H1 (cell line): ENCODE measurements at regions not wholly inside any gene's neighbourhood (a gene's known extent, or its start where the extent isn't known, plus 50 kb on each side); places are given as distances from the start of the nearest gene placed in this dataset.

Experiments used
- CTCF ChIA-PET: fragments of 300-600 bp; sonication (Branson Sonifier 250); formaldehyde crosslinking; loops from one replicate; lab custom pipeline; 2021; ENCODE audit not compliant: partially characterized antibody; lab: Charles Lee
- POLR2A ChIA-PET: fragments of 300-600 bp; sonication (Branson Sonifier 250); formaldehyde crosslinking; loops from one replicate; lab custom pipeline; 2021; ENCODE audit warnings: inconsistent platforms; ENCODE audit not compliant: partially characterized antibody; lab: Charles Lee
- DNase-seq, 2 experiments: peaks; one replicate each; pipeline versions ENCODE4 v3.0.0 to v3.0.0-alpha.2; 2010 to 2022; ENCODE audit warnings: low spot score in 2 of 2, low read depth in 1 of 2, mixed read lengths in 1 of 2
- FAIRE-seq: peaks from 2 replicates; lab custom pipeline; 2011; peaks lifted over from hg19 to GRCh38; lab: Jason Lieb, UNC
- H2AFZ ChIP-seq: 2 replicates; pipeline ENCODE4 v1.8.1; 2012; ENCODE audit warnings: low read length, inconsistent platforms
- H2AK5ac ChIP-seq: 2 replicates; pipeline ENCODE4 v1.6.1; 2013; ENCODE audit warnings: low read depth, low read length
- H2BK120ac ChIP-seq: replicated peaks from 2 replicates; pipeline ENCODE3; 2013; ENCODE audit warnings: low read depth, low read length, inconsistent platforms
- H2BK12ac ChIP-seq: 2 replicates; pipeline ENCODE4 v1.6.1; 2013; ENCODE audit warnings: low read depth, low read length
- H2BK15ac ChIP-seq: 2 replicates; pipeline ENCODE4 v1.6.1; 2013; ENCODE audit warnings: low read length
- H2BK20ac ChIP-seq: 2 replicates; pipeline ENCODE4 v1.6.1; 2013; ENCODE audit warnings: low read length
- H2BK5ac ChIP-seq: 2 replicates; pipeline ENCODE4 v1.6.1; 2013; ENCODE audit warnings: low read depth, low read length
- H3K14ac ChIP-seq: 2 replicates; pipeline ENCODE4 v1.6.1; 2013; ENCODE audit warnings: inconsistent platforms; ENCODE audit not compliant: insufficient read length
- H3K18ac ChIP-seq: 2 replicates; pipeline ENCODE4 v1.6.1; 2013; ENCODE audit warnings: low read length; ENCODE audit errors: extremely low read depth
- H3K23ac ChIP-seq: 2 replicates; pipeline ENCODE4 v1.6.1; 2013; ENCODE audit warnings: inconsistent platforms; ENCODE audit not compliant: insufficient read length
- H3K23me2 ChIP-seq: 2 replicates; pipeline ENCODE4 v1.6.1; 2013; ENCODE audit warnings: low read depth, low read length
- H3K27ac ChIP-seq: 2 replicates; pipeline ENCODE4 v1.6.1; 2011; ENCODE audit warnings: low read depth, low read length, inconsistent platforms
- H3K27me3 ChIP-seq, 4 experiments: replicated peaks in 1 of 4; 1 replicate in 1 of 4; 2 replicates in 3 of 4; pipeline versions ENCODE4 v1.6.1 to v1.8.1; 2011 to 2013; ENCODE audit warnings: low read length in 3 of 4, mild to moderate bottlenecking in 3 of 4, inconsistent platforms in 2 of 4, mixed read lengths in 2 of 4, moderate library complexity in 1 of 4; ENCODE audit not compliant: control insufficient read depth in 3 of 4, insufficient read depth in 3 of 4; ENCODE audit errors: extremely low read depth in 1 of 4
- H3K36me3 ChIP-seq, 4 experiments: 2 replicates each; pipeline versions ENCODE4 v1.6.1 to v1.8.1; 2011 to 2013; ENCODE audit warnings: mild to moderate bottlenecking in 4 of 4, low read length in 3 of 4, moderate library complexity in 2 of 4, control low read depth in 1 of 4, inconsistent platforms in 1 of 4; ENCODE audit not compliant: insufficient read depth in 4 of 4, control insufficient read depth in 2 of 4
- H3K4ac ChIP-seq: replicated peaks from 2 replicates; pipeline ENCODE3; 2013; ENCODE audit warnings: low read length, low read depth, mixed read lengths, inconsistent platforms; ENCODE audit not compliant: insufficient read length
- H3K4me1 ChIP-seq, 4 experiments: replicated peaks in 1 of 4; 1 replicate in 1 of 4; 2 replicates in 3 of 4; pipeline versions ENCODE4 v1.6.1 to v1.8.1; 2011 to 2013; ENCODE audit warnings: low read length in 3 of 4, inconsistent platforms in 2 of 4, mixed read lengths in 1 of 4; ENCODE audit not compliant: insufficient read depth in 4 of 4, control insufficient read depth in 3 of 4
- H3K4me2 ChIP-seq, 2 experiments: 2 replicates each; pipeline versions ENCODE4 v1.6.1 to v1.8.1; 2011 to 2013; ENCODE audit warnings: low read depth in 2 of 2, low read length in 2 of 2, control low read depth in 1 of 2, inconsistent platforms in 1 of 2, mild to moderate bottlenecking in 1 of 2; ENCODE audit not compliant: insufficient read depth in 1 of 2
- H3K4me3 ChIP-seq, 4 experiments: fragments of 200-600, 300-600 bp in 1 of 4; sonication (generic), shearing (Covaris generic), sonication (Bioruptor Twin) in 1 of 4; 2 replicates each; pipeline versions ENCODE4 v1.5.1 to v1.8.1; 2011 to 2016; ENCODE audit warnings: low read length in 4 of 4, low read depth in 3 of 4, control low read depth in 2 of 4, inconsistent platforms in 2 of 4, mild to moderate bottlenecking in 2 of 4, mixed read lengths in 1 of 4, moderate library complexity in 1 of 4; ENCODE audit not compliant: insufficient read depth in 2 of 4; ENCODE audit errors: extremely low read depth in 1 of 4
- H3K56ac ChIP-seq: replicated peaks from 2 replicates; pipeline ENCODE3; 2013; ENCODE audit warnings: low read depth, mild to moderate bottlenecking, mixed read lengths, low read length, inconsistent platforms; ENCODE audit not compliant: insufficient read length
- H3K79me1 ChIP-seq: 2 replicates; pipeline ENCODE4 v1.6.1; 2013; ENCODE audit warnings: low read depth, low read length, control low read depth
- H3K79me2 ChIP-seq, 2 experiments: 2 replicates each; pipeline versions ENCODE4 v1.6.1 to v1.8.1; 2012 to 2013; ENCODE audit warnings: low read length in 2 of 2, mild to moderate bottlenecking in 2 of 2, inconsistent platforms in 1 of 2; ENCODE audit not compliant: insufficient read depth in 2 of 2, control insufficient read depth in 1 of 2
- H3K9ac ChIP-seq, 4 experiments: replicated peaks in 1 of 4; 1 replicate in 1 of 4; 2 replicates in 3 of 4; pipeline versions ENCODE4 v1.6.1 to v1.8.1; 2011 to 2013; ENCODE audit warnings: low read depth in 3 of 4, low read length in 3 of 4, control low read depth in 2 of 4, mild to moderate bottlenecking in 2 of 4, moderate library complexity in 2 of 4, inconsistent platforms in 1 of 4; ENCODE audit errors: extremely low read depth in 1 of 4
- H3K9me3 ChIP-seq, 2 experiments: 2 replicates each; pipeline versions ENCODE4 v1.6.1 to v1.8.1; 2012 to 2013; ENCODE audit warnings: mild to moderate bottlenecking in 2 of 2, moderate library complexity in 2 of 2, control low read depth in 1 of 2, inconsistent platforms in 1 of 2, low read depth in 1 of 2, low read length in 1 of 2, mixed read lengths in 1 of 2; ENCODE audit not compliant: insufficient read depth in 2 of 2
- H4K20me1 ChIP-seq, 2 experiments: replicated peaks in 1 of 2; 2 replicates each; pipeline versions ENCODE3 to v1.8.1; 2011 to 2013; ENCODE audit warnings: inconsistent platforms in 2 of 2, low read length in 2 of 2, mild to moderate bottlenecking in 1 of 2; ENCODE audit not compliant: insufficient read depth in 2 of 2, control insufficient read depth in 1 of 2
- H4K5ac ChIP-seq: 2 replicates; pipeline ENCODE4 v1.6.1; 2013; ENCODE audit warnings: low read length, low read depth, mixed read lengths, inconsistent platforms; ENCODE audit not compliant: insufficient read length
- H4K8ac ChIP-seq: 2 replicates; pipeline ENCODE4 v1.8.0; 2013; ENCODE audit warnings: mild to moderate bottlenecking, moderate library complexity, low read length, inconsistent platforms; ENCODE audit not compliant: insufficient read depth; ENCODE audit errors: extremely low read depth
- H4K91ac ChIP-seq: replicated peaks from 2 replicates; pipeline ENCODE3; 2013; ENCODE audit warnings: low read length, mixed read lengths, inconsistent platforms; ENCODE audit not compliant: insufficient read length
- CHD2 ChIP-seq: IDR thresholded peaks from 2 replicates; pipeline ENCODE4 v1.6.1; 2012; ENCODE audit warnings: low read length, improper control_type of control experiment
- FOSL1 ChIP-seq: IDR thresholded peaks from 2 replicates; pipeline ENCODE4 v1.6.1; 2011; ENCODE audit warnings: mild to moderate bottlenecking, low read depth, low read length, moderate library complexity; ENCODE audit not compliant: insufficient read depth
- MAFK ChIP-seq: IDR thresholded peaks from 2 replicates; pipeline ENCODE4 v1.6.1; 2012; ENCODE audit warnings: low read depth, mild to moderate bottlenecking, improper control_type of control experiment, low read length
- PHF8 ChIP-seq: fragments of 200-600 bp; sonication (generic); conservative IDR thresholded peaks from 2 replicates; pipeline ENCODE4 v1.7.1; 2012; ENCODE audit warnings: low read depth, mild to moderate bottlenecking, inconsistent platforms, low read length, moderate library complexity
- RXRA ChIP-seq: IDR thresholded peaks from 2 replicates; pipeline ENCODE4 v1.6.1; 2011; ENCODE audit warnings: low read depth, mild to moderate bottlenecking, low read length, moderate library complexity; ENCODE audit not compliant: insufficient read depth
- SIRT6 ChIP-seq: IDR thresholded peaks from one replicate; pipeline ENCODE4 v1.7.1; 2012; ENCODE audit warnings: low read length, inconsistent platforms
- TAF7 ChIP-seq: optimal IDR thresholded peaks from 2 replicates; pipeline ENCODE3; 2011; ENCODE audit warnings: low read depth, mild to moderate bottlenecking, inconsistent platforms, low read length, moderate library complexity, borderline replicate concordance
- TCF12 ChIP-seq: IDR thresholded peaks from 2 replicates; pipeline ENCODE4 v1.6.1; 2011; ENCODE audit warnings: low read depth, mild to moderate bottlenecking, low read length
- WGBS, 2 experiments: shearing (Covaris generic) in 1 of 2; methylation state at CpG; one replicate each; pipeline versions ENCODE4 v1.1.6 to v1.1.7; 2013 to 2015; ENCODE audit warnings: low lambda C conversion rate in 2 of 2, mixed read lengths in 2 of 2, inconsistent platforms in 1 of 2, low coverage in 1 of 2, missing lambda C conversion rate in 1 of 2; ENCODE audit not compliant: insufficient replicate concordance in 2 of 2, insufficient coverage in 1 of 2, insufficient read length in 1 of 2; ENCODE audit errors: extremely low coverage in 1 of 2, missing lambda C conversion rate in 1 of 2; 5-methylcytosine and 5-hydroxymethylcytosine counted together

- Histone ChIP-seq H3K79me1 (no peaks in the 10 kb centered on the region), H4K91ac (no peak overlapping the region), H3K9ac (no peak overlapping the region), H2AK5ac (no peak overlapping the region), H3K36me3 (no peaks in the 10 kb centered on the region), H3K9me3 (no peaks in the 10 kb centered on the region), H3K14ac (no peak overlapping the region), H3K23me2 (no peaks in the 10 kb centered on the region), H2BK12ac (no peak overlapping the region), H3K18ac (no peak overlapping the region), H3K4ac (no peak overlapping the region), H4K8ac (no peak overlapping the region), H3K79me2 (no peaks in the 10 kb centered on the region), H2AFZ (no peak overlapping the region), H4K5ac (no peak overlapping the region), H3K4me3 (no peak overlapping the region), H3K4me1 (no peaks in the 10 kb centered on the region), H2BK20ac (no peak overlapping the region), H2BK5ac (no peak overlapping the region), H3K27me3 (peaks cover 0 to 1% (median 0%) of the 10 kb centered on the region in 4 experiments; a peak in 1 of 7 replicates), H3K27ac (no peak overlapping the region), H3K23ac (no peak overlapping the region), H3K4me2 (no peak overlapping the region), H3K56ac (no peak overlapping the region), H2BK15ac (no peak overlapping the region), H2BK120ac (no peak overlapping the region), H4K20me1 (no peaks in the 10 kb centered on the region)
- no peak for TF ChIP-seq FOSL1
- TF ChIP-seq TCF12 = no peak
- no peak for TF ChIP-seq SIRT6
- TF ChIP-seq RXRA = no peak
- no peak for TF ChIP-seq PHF8
- no peak for TF ChIP-seq MAFK
- no peak for TF ChIP-seq TAF7
- no peak for TF ChIP-seq CHD2
- FAIRE-seq (no peak), DNase-seq (no peak)
- 96% methylated on average over 9 of the region's 9 CpGs; no CpG with 5 or more reads in 1 of the 2 experiments for WGBS, 2 experiments
- POLR2A ChIA-PET = no interaction called here
- CTCF ChIA-PET = interaction anchor here (1.3 kb wide), 1 partner anchor 32 kb away, joined by 4 read pairs; no protein-coding TSS in a partner anchor
Observed at GRCh38 chr2:11936761-11937160, 190.3 kb downstream of the LPIN1 start.
